SK-N-SH treated with all-trans-retinoic acid at 6 μM for 48 hours (cell line): ENCODE measurements at regions not wholly inside any gene's neighbourhood (a gene's known extent, or its start where the extent isn't known, plus 50 kb on each side); places are given as distances from the start of the nearest gene placed in this dataset.

Source experiments
- CREB5 ChIP-seq: fragments of 250-450 bp; sonication (Bioruptor Pico); IDR thresholded peaks from 2 replicates; pipeline ENCODE4 v1.5.1; 2020; ENCODE audit warnings: low read depth, mild to moderate bottlenecking, moderate library complexity
- RARB ChIP-seq: fragments of 250-450 bp; sonication (Bioruptor Pico); IDR thresholded peaks from 2 replicates; pipeline ENCODE4 v1.8.0; 2021; ENCODE audit warnings: mild to moderate bottlenecking, moderate library complexity

DNA sequence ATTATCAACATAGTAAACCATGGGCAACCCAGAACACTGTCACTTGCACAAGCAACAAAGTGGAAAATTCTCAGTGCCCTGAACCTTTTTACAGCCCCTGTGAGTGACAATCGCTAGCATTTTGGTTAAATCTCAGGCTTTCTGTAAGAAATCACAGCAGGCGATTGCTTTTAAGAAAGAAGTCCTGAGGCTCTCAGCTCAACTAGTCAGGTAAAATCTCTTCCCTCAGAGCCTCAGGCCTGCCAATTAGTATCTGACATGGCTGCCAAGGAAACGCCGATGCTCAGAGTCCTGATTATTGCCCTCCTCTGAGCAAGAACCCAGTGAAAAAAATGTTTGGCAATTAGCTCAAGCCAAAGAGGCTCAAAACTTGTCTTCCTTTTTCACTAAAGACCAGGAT, 530.8 kb downstream of the DIPK2A start:
- no peak for TF ChIP-seq RARB (CRISPR knock-in tag)
- no peak for TF ChIP-seq CREB5 (CRISPR knock-in tag)
